BLaER1 (cell line): ENCODE measurements at regions not wholly inside any gene's neighbourhood (a gene's known extent, or its start where the extent isn't known, plus 50 kb on each side); places are given as distances from the start of the nearest gene placed in this dataset.

Experiments
- H3K27ac ChIP-seq: shearing (Covaris generic); formaldehyde crosslinking; 2 replicates; pipeline ENCODE4 v1.8.1; 2022
- H3K27me3 ChIP-seq: shearing (Covaris generic); formaldehyde crosslinking; 2 replicates; pipeline ENCODE4 v1.8.1; 2022
- H3K36me3 ChIP-seq: shearing (Covaris generic); formaldehyde crosslinking; 2 replicates; pipeline ENCODE4 v1.8.1; 2022
- H3K4me1 ChIP-seq: shearing (Covaris generic); formaldehyde crosslinking; 2 replicates; pipeline ENCODE4 v1.8.1; 2022
- H3K4me2 ChIP-seq: shearing (Covaris generic); formaldehyde crosslinking; 2 replicates; pipeline ENCODE4 v1.8.1; 2022
- H3K4me3 ChIP-seq: shearing (Covaris generic); formaldehyde crosslinking; 2 replicates; pipeline ENCODE4 v1.8.1; 2022
- H3K9ac ChIP-seq: shearing (Covaris generic); formaldehyde crosslinking; 2 replicates; pipeline ENCODE4 v1.8.1; 2022
- H3K9me3 ChIP-seq: shearing (Covaris generic); formaldehyde crosslinking; 2 replicates; pipeline ENCODE4 v1.8.1; 2022
- H4K20me1 ChIP-seq: shearing (Covaris generic); formaldehyde crosslinking; 2 replicates; pipeline ENCODE4 v1.8.1; 2022
- Cebpa-rat ChIP-seq: shearing (Covaris generic); IDR thresholded peaks from 2 replicates; pipeline ENCODE4 v1.8.1; 2022

DNA sequence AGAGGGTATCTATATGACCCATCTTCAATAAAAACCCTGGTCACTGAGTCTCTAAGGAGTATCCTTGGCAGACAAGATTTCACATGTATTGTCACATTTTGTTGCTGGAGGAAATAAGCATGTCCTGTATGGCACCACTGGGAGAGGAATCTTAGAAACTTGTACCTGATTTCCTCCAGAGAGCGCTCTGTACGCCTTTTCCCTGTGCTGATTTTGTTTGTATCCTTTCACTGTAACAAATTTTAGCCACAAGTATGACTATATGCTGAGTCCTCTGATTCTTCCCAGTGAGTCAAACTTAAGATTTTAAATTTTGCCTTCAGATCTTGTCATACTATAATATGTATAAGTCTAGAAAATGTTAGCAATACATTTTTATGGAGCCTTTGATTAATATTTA is 102.8 kb downstream of the ITIH6 start:
- H3K4me3 ChIP-seq: no peak overlapping the region
- no peaks in the 10 kb centered on the region for H3K4me1 ChIP-seq
- H3K27ac ChIP-seq: no peak overlapping the region
- TF ChIP-seq Cebpa-rat: no peak
- H3K36me3 ChIP-seq: no peaks in the 10 kb centered on the region
- H3K9me3 ChIP-seq: peaks cover 12% of the 10 kb centered on the region; the same call in 1 of the 2 replicates
- H3K4me2 ChIP-seq: no peak overlapping the region
- H3K9ac ChIP-seq: no peak overlapping the region
- peaks cover 34% of the 10 kb centered on the region for H3K27me3 ChIP-seq
- no peaks in the 10 kb centered on the region for H4K20me1 ChIP-seq

- Histone ChIP-seq H3K27me3 (peaks cover 33% of the 10 kb centered on the region), H3K4me1 (no peaks in the 10 kb centered on the region), H3K9ac (no peak overlapping the region), H4K20me1 (no peaks in the 10 kb centered on the region), H3K9me3 (peaks cover 6% of the 10 kb centered on the region; the same call in 1 of the 2 replicates), H3K4me3 (no peak overlapping the region), H3K4me2 (no peak overlapping the region), H3K27ac (no peak overlapping the region), H3K36me3 (no peaks in the 10 kb centered on the region)
- no peak for TF ChIP-seq Cebpa-rat
These were observed 102.1 kb downstream of the ITIH6 start for GRCh38 chrX:54695816-54696487.
